ENCODE measurements at regions not wholly inside any gene's neighbourhood (a gene's known extent, or its start where the extent isn't known, plus 50 kb on each side); places are given as distances from the start of the nearest gene placed in this dataset.

DNA sequence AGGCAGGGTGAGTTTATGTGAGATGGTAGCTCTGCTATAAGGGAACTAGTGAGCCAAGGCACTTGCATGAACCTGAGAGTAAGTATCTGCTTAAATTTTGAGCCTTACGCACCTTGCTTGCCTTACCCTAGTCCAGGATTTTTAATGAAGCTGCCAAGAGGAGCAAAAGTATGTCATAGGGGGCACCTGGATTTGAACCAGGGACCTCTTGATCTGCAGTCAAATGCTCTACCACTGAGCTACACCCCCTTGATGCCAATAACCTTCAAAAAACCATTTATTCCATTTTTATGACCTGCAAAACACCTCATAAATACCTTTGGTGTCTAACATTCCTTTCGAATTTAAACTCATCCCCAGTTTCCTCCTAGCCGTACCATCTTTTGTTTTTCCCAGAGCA lies 88.3 kb upstream of the ACP3 start:
- TF ChIP-seq POLR2A (IDR thresholded peaks at IDR 0.05; ENCODE audit: low read depth, low read length) (no peak), TAF1 (IDR thresholded peaks at IDR 0.05; ENCODE audit: borderline replicate concordance, low read depth, low read length) (no peak), POLR2AphosphoS5 (IDR thresholded peaks at IDR 0.05; ENCODE audit: low read depth, low read length) (no peak)
